ENCODE measurements at regions not wholly inside any gene's neighbourhood (a gene's known extent, or its start where the extent isn't known, plus 50 kb on each side); places are given as distances from the start of the nearest gene placed in this dataset.

DNA sequence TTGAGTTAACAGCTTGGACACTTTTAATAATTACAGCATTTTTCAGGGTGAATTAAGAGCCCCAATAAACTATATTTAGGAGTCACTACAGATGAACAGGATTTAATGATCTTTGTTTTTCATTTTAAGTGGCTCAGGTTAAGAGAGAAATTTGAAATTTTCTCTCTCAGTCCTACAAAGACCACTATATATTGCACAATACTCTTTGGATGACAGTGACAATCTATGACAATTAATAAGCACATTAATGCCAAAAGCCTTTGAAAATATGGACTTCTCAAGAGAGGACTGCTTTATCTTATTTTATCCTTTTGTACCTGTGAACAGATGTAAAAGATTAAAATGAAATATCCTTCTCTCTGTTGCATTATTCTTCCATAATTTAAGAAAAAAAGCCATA is 151.1 kb upstream of the IRX5 start:
- BruUV-seq (replicated peaks), result no TSS peak
- no peak for TF ChIP-seq SIN3A (IDR thresholded peaks at IDR 0.05; ENCODE audit: borderline replicate concordance, insufficient read depth, low read depth, low read length)
- no peak for TF ChIP-seq REST (IDR thresholded peaks at IDR 0.05; ENCODE audit: insufficient read depth in 1 of 2, low read depth in 2 of 2, low read length in 1 of 2)
- TF ChIP-seq, protein P1, sequence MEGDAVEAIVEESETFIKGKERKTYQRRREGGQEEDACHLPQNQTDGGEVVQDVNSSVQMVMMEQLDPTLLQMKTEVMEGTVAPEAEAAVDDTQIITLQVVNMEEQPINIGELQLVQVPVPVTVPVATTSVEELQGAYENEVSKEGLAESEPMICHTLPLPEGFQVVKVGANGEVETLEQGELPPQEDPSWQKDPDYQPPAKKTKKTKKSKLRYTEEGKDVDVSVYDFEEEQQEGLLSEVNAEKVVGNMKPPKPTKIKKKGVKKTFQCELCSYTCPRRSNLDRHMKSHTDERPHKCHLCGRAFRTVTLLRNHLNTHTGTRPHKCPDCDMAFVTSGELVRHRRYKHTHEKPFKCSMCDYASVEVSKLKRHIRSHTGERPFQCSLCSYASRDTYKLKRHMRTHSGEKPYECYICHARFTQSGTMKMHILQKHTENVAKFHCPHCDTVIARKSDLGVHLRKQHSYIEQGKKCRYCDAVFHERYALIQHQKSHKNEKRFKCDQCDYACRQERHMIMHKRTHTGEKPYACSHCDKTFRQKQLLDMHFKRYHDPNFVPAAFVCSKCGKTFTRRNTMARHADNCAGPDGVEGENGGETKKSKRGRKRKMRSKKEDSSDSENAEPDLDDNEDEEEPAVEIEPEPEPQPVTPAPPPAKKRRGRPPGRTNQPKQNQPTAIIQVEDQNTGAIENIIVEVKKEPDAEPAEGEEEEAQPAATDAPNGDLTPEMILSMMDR (IDR thresholded peaks at IDR 0.05), result no peak
- TF ChIP-seq POLR2AphosphoS5 (IDR thresholded peaks at IDR 0.05; ENCODE audit: low read depth, low read length), result no peak
- no peak for TF ChIP-seq TCF7L2 (IDR thresholded peaks at IDR 0.05; ENCODE audit: low read depth, low read length)
- POLR2A ChIA-PET, result no interaction called here
- H3K9me3 ChIP-seq (ENCODE audit: control insufficient read depth, insufficient read depth, low read depth, low read length), result no peaks in the 10 kb centered on the region
- no peaks in the 10 kb centered on the region for H3K27me3 ChIP-seq (ENCODE audit: control insufficient read depth, insufficient read depth, low read length)
- intact Hi-C loops (cut with micrococcal nuclease; ENCODE audit: unreplicated experiment) (no loop called here), in situ Hi-C loops (cut with HindIII; ENCODE audit: low pct_unique_long_range_greater_than_20kb, low sequenced_read_pairs) (no loop called here)
- DNase-seq (ENCODE audit: low read depth, low spot score), result no peak
- no peak for ATAC-seq
- CTCF ChIA-PET, result no interaction called here
- H3K4me1 ChIP-seq (ENCODE audit: control insufficient read depth, insufficient read depth, low read length), result no peaks in the 10 kb centered on the region
- H3K27ac ChIP-seq (ENCODE audit: low read length), result no peak overlapping the region
- H3K36me3 ChIP-seq (ENCODE audit: control insufficient read depth, insufficient read depth, low read length), result no peaks in the 10 kb centered on the region
- no peak overlapping the region for H3K4me3 ChIP-seq (ENCODE audit: low read depth in 2 of 2, low read length in 2 of 2)

DNA sequence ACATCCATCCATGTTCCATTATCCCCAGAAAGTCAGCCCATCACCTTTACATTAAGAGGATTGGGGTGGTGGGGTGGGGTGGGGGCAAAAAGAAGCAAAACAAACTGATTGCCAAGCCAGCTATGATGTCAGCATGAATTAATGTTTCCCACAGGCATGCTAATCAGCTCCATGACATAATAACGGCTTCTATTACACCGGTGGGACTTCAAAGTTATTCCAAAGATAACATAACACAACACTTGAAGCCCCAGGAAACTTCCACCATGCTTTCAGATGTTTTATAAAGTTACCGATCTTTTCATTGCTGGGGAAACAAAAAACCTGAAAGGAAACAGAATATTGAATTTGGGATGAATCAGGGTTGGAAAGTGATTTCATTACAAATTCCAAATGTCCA is 155.9 kb upstream of the IRX5 start:
- TF ChIP-seq SIN3A (IDR thresholded peaks at IDR 0.05; ENCODE audit: borderline replicate concordance, insufficient read depth, low read depth, low read length), result no peak
- TF ChIP-seq, protein P1 (IDR thresholded peaks at IDR 0.05), result no peak
- no peak for TF ChIP-seq TCF7L2 (IDR thresholded peaks at IDR 0.05; ENCODE audit: low read depth, low read length)
- TF ChIP-seq REST (IDR thresholded peaks at IDR 0.05; ENCODE audit: insufficient read depth in 1 of 2, low read depth in 2 of 2, low read length in 1 of 2), result no peak
- TF ChIP-seq POLR2AphosphoS5 (IDR thresholded peaks at IDR 0.05; ENCODE audit: low read depth, low read length), result no peak
- BruUV-seq (replicated peaks), result no TSS peak
- POLR2A ChIA-PET, result no interaction called here
- no peaks in the 10 kb centered on the region for H3K4me1 ChIP-seq (ENCODE audit: control insufficient read depth, insufficient read depth, low read length)
- DNase-seq (ENCODE audit: low read depth, low spot score), result no peak
- no peak for ATAC-seq
- intact Hi-C loops (cut with micrococcal nuclease; ENCODE audit: unreplicated experiment), result no loop called here
- no peak overlapping the region for H3K4me3 ChIP-seq (ENCODE audit: low read depth in 2 of 2, low read length in 2 of 2)
- no peaks in the 10 kb centered on the region for H3K9me3 ChIP-seq (ENCODE audit: control insufficient read depth, insufficient read depth, low read depth, low read length)
- H3K36me3 ChIP-seq (ENCODE audit: control insufficient read depth, insufficient read depth, low read length), result no peaks in the 10 kb centered on the region
- in situ Hi-C loops (cut with HindIII; ENCODE audit: low pct_unique_long_range_greater_than_20kb, low sequenced_read_pairs), result no loop called here
- no peak overlapping the region for H3K27ac ChIP-seq (ENCODE audit: low read length)
- CTCF ChIA-PET, result no interaction called here
- no peaks in the 10 kb centered on the region for H3K27me3 ChIP-seq (ENCODE audit: control insufficient read depth, insufficient read depth, low read length)
